NCI-H1930 (cell line): ENCODE measurements at regions not wholly inside any gene's neighbourhood (a gene's known extent, or its start where the extent isn't known, plus 50 kb on each side); places are given as distances from the start of the nearest gene placed in this dataset.

ENCODE experiments used
- DNase-seq, 2 experiments: peaks; one replicate each; lab custom pipeline; 2025; lab: John Stamatoyannopoulos, UW

- no peak for DNase-seq
Observed at GRCh38 chr7:45971171-45971570, 50.1 kb upstream of the IGFBP3 start.
